ENCODE measurements at regions not wholly inside any gene's neighbourhood (a gene's known extent, or its start where the extent isn't known, plus 50 kb on each side); places are given as distances from the start of the nearest gene placed in this dataset.
A peak's percentile ranks its signal among the peaks of the same experiment; 100 is the strongest.

DNA sequence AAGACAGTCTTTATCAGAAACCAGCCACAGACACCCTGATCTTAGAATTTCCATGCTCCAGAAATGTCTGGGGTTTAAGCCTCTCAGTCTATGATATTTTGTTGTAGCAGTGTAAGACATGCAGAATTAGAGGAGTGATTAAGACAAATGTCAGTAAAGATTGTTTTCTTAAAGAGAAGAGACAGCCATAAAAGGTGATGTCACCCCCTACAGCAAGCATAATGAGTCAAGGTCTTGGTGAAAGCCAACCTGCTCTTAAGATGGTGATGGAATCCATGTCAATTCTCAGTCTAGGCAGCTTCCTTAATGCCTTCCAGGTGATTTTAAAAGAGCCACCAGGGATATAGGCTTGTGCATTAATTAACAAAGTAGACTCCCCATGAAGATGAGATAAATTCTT lies 849.9 kb upstream of the EPHA7 start:
- Histone ChIP-seq H3K79me2 (ENCODE audit: low read depth) (no peaks in the 10 kb centered on the region), H3F3A (ENCODE audit: insufficient read depth, low read depth) (no peaks in the 10 kb centered on the region), H3K4me1 (replicated peaks; ENCODE audit: insufficient read depth) (no peaks in the 10 kb centered on the region), H3K4me3 (no peak overlapping the region), H2AFZ (no peak overlapping the region), H3K36me3 (ENCODE audit: low read depth) (no peaks in the 10 kb centered on the region), H4K20me1 (ENCODE audit: insufficient read depth) (no peaks in the 10 kb centered on the region), H3K27me3 (ENCODE audit: insufficient read depth, low read depth) (no peaks in the 10 kb centered on the region), H3K9me2 (ENCODE audit: insufficient read depth) (no peaks in the 10 kb centered on the region), H3K4me2 (no peak overlapping the region), H3K9me3 (ENCODE audit: insufficient read depth, low read depth) (no peaks in the 10 kb centered on the region), H3K27ac (no peak overlapping the region)
- intact Hi-C loops (cut with micrococcal nuclease; ENCODE audit: unreplicated experiment): no loop called here
- POLR2A ChIA-PET (ENCODE audit: unreplicated experiment): no interaction called here
- DNase-seq: no peak
- CTCF ChIA-PET: no interaction called here
- no TSS peak for BruUV-seq (replicated peaks)
- no peak for TF ChIP-seq EZH2 (IDR thresholded peaks at IDR 0.05; ENCODE audit: low read depth)
- TF ChIP-seq, protein P1, sequence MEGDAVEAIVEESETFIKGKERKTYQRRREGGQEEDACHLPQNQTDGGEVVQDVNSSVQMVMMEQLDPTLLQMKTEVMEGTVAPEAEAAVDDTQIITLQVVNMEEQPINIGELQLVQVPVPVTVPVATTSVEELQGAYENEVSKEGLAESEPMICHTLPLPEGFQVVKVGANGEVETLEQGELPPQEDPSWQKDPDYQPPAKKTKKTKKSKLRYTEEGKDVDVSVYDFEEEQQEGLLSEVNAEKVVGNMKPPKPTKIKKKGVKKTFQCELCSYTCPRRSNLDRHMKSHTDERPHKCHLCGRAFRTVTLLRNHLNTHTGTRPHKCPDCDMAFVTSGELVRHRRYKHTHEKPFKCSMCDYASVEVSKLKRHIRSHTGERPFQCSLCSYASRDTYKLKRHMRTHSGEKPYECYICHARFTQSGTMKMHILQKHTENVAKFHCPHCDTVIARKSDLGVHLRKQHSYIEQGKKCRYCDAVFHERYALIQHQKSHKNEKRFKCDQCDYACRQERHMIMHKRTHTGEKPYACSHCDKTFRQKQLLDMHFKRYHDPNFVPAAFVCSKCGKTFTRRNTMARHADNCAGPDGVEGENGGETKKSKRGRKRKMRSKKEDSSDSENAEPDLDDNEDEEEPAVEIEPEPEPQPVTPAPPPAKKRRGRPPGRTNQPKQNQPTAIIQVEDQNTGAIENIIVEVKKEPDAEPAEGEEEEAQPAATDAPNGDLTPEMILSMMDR (conservative IDR thresholded peaks at IDR 0.05): no peak

DNA sequence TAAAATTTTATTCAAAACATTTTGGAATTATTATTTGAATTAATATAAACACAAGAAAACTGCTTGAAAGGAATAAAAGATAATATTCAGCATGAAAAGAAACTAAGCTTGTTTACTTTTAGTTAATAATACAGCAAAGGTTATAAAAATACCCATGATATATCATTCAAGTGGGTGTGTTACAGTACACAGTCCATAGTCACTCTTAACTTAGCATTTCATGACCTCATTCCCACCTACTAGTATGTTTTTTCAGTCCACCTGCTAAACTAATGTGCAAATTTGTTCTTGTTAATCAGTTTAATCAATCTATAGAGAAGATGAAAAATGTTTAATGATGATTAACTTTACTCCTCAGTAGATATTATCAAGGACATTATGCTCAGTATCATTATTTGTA lies 841.4 kb upstream of the EPHA7 start:
- no peak overlapping the region for H2AFZ ChIP-seq
- H3K4me2 ChIP-seq: no peak overlapping the region
- no peak overlapping the region for H3K4me3 ChIP-seq
- no peak overlapping the region for H3K27ac ChIP-seq
- H3K9me2 ChIP-seq (ENCODE audit: insufficient read depth): no peaks in the 10 kb centered on the region
- ChIA-PET CTCF (no interaction called here), POLR2A (ENCODE audit: unreplicated experiment) (no interaction called here)
- no peak for DNase-seq
- no peaks in the 10 kb centered on the region for H4K20me1 ChIP-seq (ENCODE audit: insufficient read depth)
- no peaks in the 10 kb centered on the region for H3F3A ChIP-seq (ENCODE audit: insufficient read depth, low read depth)
- no peaks in the 10 kb centered on the region for H3K27me3 ChIP-seq (ENCODE audit: insufficient read depth, low read depth)
- H3K4me1 ChIP-seq (replicated peaks; ENCODE audit: insufficient read depth): no peaks in the 10 kb centered on the region
- no peak for TF ChIP-seq EZH2 (IDR thresholded peaks at IDR 0.05; ENCODE audit: low read depth)
- TF ChIP-seq, protein P1 (conservative IDR thresholded peaks at IDR 0.05): no peak
- H3K9me3 ChIP-seq (ENCODE audit: insufficient read depth, low read depth): no peaks in the 10 kb centered on the region
- no peaks in the 10 kb centered on the region for H3K36me3 ChIP-seq (ENCODE audit: low read depth)
- intact Hi-C loops (cut with micrococcal nuclease; ENCODE audit: unreplicated experiment): no loop called here
- BruUV-seq (replicated peaks): no TSS peak
- H3K79me2 ChIP-seq (ENCODE audit: low read depth): no peaks in the 10 kb centered on the region

DNA sequence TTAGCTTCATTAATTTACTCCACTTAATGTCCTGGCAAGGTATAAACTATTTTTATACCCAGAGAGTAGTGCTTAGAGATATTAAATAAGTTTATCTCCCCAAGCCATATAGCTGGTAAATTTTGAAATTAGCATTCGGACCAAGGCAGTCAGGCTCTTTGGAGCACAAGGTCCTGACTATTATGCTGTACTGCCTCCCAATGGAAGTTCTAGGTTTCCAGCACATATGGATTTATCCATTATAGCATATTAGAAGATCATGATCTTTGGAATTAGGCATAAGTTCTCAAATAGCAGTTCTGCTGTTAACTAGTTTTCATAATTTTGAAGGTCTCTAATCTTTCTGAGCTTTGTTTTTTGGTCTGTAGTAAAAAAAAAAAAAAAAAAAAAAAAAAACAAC lies 835.3 kb upstream of the EPHA7 start:
- TF ChIP-seq EZH2 (IDR thresholded peaks at IDR 0.05; ENCODE audit: low read depth): no peak
- TF ChIP-seq, protein P1 (conservative IDR thresholded peaks at IDR 0.05): peak; percentile 48; the same call in 1 of the 2 replicates
- ChIA-PET POLR2A (ENCODE audit: unreplicated experiment) (no interaction called here), CTCF (no interaction called here)

More for the DNA sequence above, 835.3 kb upstream of the EPHA7 start:
- no peaks in the 10 kb centered on the region for H3K9me2 ChIP-seq (ENCODE audit: insufficient read depth)
- H3K36me3 ChIP-seq (ENCODE audit: low read depth): no peaks in the 10 kb centered on the region
- H3K79me2 ChIP-seq (ENCODE audit: low read depth): no peaks in the 10 kb centered on the region
- peak in 1 of 2 experiments; percentile 2 for DNase-seq
- no peaks in the 10 kb centered on the region for H3K4me1 ChIP-seq (replicated peaks; ENCODE audit: insufficient read depth)
- H3K4me3 ChIP-seq: no peak overlapping the region
- no peaks in the 10 kb centered on the region for H3F3A ChIP-seq (ENCODE audit: insufficient read depth, low read depth)
- no peaks in the 10 kb centered on the region for H3K27me3 ChIP-seq (ENCODE audit: insufficient read depth, low read depth)
- no peak overlapping the region for H3K27ac ChIP-seq
- no peak overlapping the region for H3K4me2 ChIP-seq
- H2AFZ ChIP-seq: no peak overlapping the region
- intact Hi-C loops (cut with micrococcal nuclease; ENCODE audit: unreplicated experiment): loop anchor here (5.0 kb wide), 1 partner anchor 402 kb away; no protein-coding TSS in a partner anchor
- H4K20me1 ChIP-seq (ENCODE audit: insufficient read depth): no peaks in the 10 kb centered on the region; the same call in 1 of the 2 replicates
- BruUV-seq (replicated peaks): no TSS peak
- H3K9me3 ChIP-seq (ENCODE audit: insufficient read depth, low read depth): no peaks in the 10 kb centered on the region
